ENCODE measurements at regions not wholly inside any gene's neighbourhood (a gene's known extent, or its start where the extent isn't known, plus 50 kb on each side); places are given as distances from the start of the nearest gene placed in this dataset.

GRCh38 chr9:81394881-81395675 lies 294.3 kb downstream of the TLE1 start:
- TF ChIP-seq, protein P1, sequence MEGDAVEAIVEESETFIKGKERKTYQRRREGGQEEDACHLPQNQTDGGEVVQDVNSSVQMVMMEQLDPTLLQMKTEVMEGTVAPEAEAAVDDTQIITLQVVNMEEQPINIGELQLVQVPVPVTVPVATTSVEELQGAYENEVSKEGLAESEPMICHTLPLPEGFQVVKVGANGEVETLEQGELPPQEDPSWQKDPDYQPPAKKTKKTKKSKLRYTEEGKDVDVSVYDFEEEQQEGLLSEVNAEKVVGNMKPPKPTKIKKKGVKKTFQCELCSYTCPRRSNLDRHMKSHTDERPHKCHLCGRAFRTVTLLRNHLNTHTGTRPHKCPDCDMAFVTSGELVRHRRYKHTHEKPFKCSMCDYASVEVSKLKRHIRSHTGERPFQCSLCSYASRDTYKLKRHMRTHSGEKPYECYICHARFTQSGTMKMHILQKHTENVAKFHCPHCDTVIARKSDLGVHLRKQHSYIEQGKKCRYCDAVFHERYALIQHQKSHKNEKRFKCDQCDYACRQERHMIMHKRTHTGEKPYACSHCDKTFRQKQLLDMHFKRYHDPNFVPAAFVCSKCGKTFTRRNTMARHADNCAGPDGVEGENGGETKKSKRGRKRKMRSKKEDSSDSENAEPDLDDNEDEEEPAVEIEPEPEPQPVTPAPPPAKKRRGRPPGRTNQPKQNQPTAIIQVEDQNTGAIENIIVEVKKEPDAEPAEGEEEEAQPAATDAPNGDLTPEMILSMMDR (IDR thresholded peaks at IDR 0.05; ENCODE audit: poor library complexity) = no peak
- TF ChIP-seq EZH2phosphoT487 (IDR thresholded peaks at IDR 0.05; ENCODE audit: low read depth, severe bottlenecking, unreplicated experiment) (no peak), EZH2 (IDR thresholded peaks at IDR 0.05; ENCODE audit: borderline replicate concordance) (no peak)
- Histone ChIP-seq H3K27ac (peak overlapping the region; percentile 64), H3K9me3 (ENCODE audit: low read depth) (no peaks in the 10 kb centered on the region), H3K4me2 (peak overlapping the region; percentile 17), H3K4me3 (no peak overlapping the region), H2AFZ (no peak overlapping the region), H3K9me2 (replicated peaks; ENCODE audit: insufficient read depth) (no peaks in the 10 kb centered on the region), H3K79me2 (no peaks in the 10 kb centered on the region), H3K4me1 (ENCODE audit: insufficient read depth) (peaks cover 11% of the 10 kb centered on the region), H3K27me3 (no peaks in the 10 kb centered on the region), H3K36me3 (replicated peaks; ENCODE audit: insufficient read depth, low read depth) (no peaks in the 10 kb centered on the region), H4K20me1 (ENCODE audit: insufficient read depth, poor library complexity, severe bottlenecking) (no peaks in the 10 kb centered on the region)
- peak; percentile 27 for DNase-seq (ENCODE audit: low spot score)
- 59% methylated on average over 3 of the region's 3 CpGs for WGBS (ENCODE audit: low lambda C conversion rate, missing lambda C conversion rate)

- WGBS (ENCODE audit: low lambda C conversion rate, missing lambda C conversion rate) = 69% methylated on average over 6 of the region's 6 CpGs
Observed at GRCh38 chr9:81393985-81394811, 295.1 kb downstream of the TLE1 start.

DNA sequence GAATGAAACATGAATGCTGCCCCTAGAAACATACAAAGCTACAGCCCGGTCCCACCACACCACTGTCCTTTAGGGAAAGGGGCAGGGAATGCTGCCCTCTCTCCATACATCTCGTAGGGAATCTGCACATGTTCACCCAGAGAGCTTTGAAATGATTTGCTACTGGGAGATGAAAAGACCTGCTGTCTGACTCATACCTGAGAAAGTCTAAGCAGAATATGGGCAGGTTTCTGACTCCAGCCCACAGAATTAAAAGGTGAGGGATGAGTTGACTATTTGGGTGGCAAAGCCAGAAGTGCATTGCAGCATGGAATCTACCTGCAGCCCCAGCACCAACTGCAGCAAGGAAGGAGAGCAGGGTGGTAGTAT lies 297.9 kb downstream of the TLE1 start:
- H4K20me1 ChIP-seq (ENCODE audit: insufficient read depth, poor library complexity, severe bottlenecking) = no peaks in the 10 kb centered on the region
- H3K4me2 ChIP-seq = no peak overlapping the region
- peaks cover 3% of the 10 kb centered on the region for H3K4me1 ChIP-seq (ENCODE audit: insufficient read depth)
- H3K4me3 ChIP-seq = no peak overlapping the region
- H2AFZ ChIP-seq = no peak overlapping the region
- TF ChIP-seq, protein P1 (IDR thresholded peaks at IDR 0.05; ENCODE audit: poor library complexity) = no peak
- TF ChIP-seq EZH2 (IDR thresholded peaks at IDR 0.05; ENCODE audit: borderline replicate concordance) (no peak), EZH2phosphoT487 (IDR thresholded peaks at IDR 0.05; ENCODE audit: low read depth, severe bottlenecking, unreplicated experiment) (no peak)
- no peaks in the 10 kb centered on the region for H3K36me3 ChIP-seq (replicated peaks; ENCODE audit: insufficient read depth, low read depth)
- no peaks in the 10 kb centered on the region for H3K27me3 ChIP-seq
- WGBS (ENCODE audit: low lambda C conversion rate, missing lambda C conversion rate) = 84% methylated on average over 2 of the region's 2 CpGs
- no peaks in the 10 kb centered on the region for H3K79me2 ChIP-seq
- no peaks in the 10 kb centered on the region for H3K9me3 ChIP-seq (ENCODE audit: low read depth)
- H3K9me2 ChIP-seq (replicated peaks; ENCODE audit: insufficient read depth) = no peaks in the 10 kb centered on the region
- no peak for DNase-seq (ENCODE audit: low spot score)
- no peak overlapping the region for H3K27ac ChIP-seq

More at GRCh38 chr9:81393985-81394811, 295.1 kb downstream of the TLE1 start:
- H4K20me1 ChIP-seq (ENCODE audit: insufficient read depth, poor library complexity, severe bottlenecking) = no peaks in the 10 kb centered on the region
- H3K79me2 ChIP-seq = no peaks in the 10 kb centered on the region
- H3K9me2 ChIP-seq (replicated peaks; ENCODE audit: insufficient read depth) = no peaks in the 10 kb centered on the region
- no peaks in the 10 kb centered on the region for H3K9me3 ChIP-seq (ENCODE audit: low read depth)
- no peak overlapping the region for H2AFZ ChIP-seq
- peak overlapping the region; percentile 29 for H3K27ac ChIP-seq
- H3K4me3 ChIP-seq = no peak overlapping the region
- peak overlapping the region; percentile 17 for H3K4me2 ChIP-seq
- TF ChIP-seq, protein P1 (IDR thresholded peaks at IDR 0.05; ENCODE audit: poor library complexity) = no peak
- TF ChIP-seq EZH2phosphoT487 (IDR thresholded peaks at IDR 0.05; ENCODE audit: low read depth, severe bottlenecking, unreplicated experiment) (no peak), EZH2 (IDR thresholded peaks at IDR 0.05; ENCODE audit: borderline replicate concordance) (no peak)
- no peaks in the 10 kb centered on the region for H3K27me3 ChIP-seq
- H3K4me1 ChIP-seq (ENCODE audit: insufficient read depth) = peaks cover 11% of the 10 kb centered on the region
- H3K36me3 ChIP-seq (replicated peaks; ENCODE audit: insufficient read depth, low read depth) = no peaks in the 10 kb centered on the region
- peak; percentile 66 for DNase-seq (ENCODE audit: low spot score)

Measured in hepatocyte (in vitro differentiated cells).